Adrenal gland (tissue), 5 donors: ENCODE measurements at regions not wholly inside any gene's neighbourhood (a gene's known extent, or its start where the extent isn't known, plus 50 kb on each side); places are given as distances from the start of the nearest gene placed in this dataset.
"Not testable (repeated sequence)": the region's sequence is repeated elsewhere in the genome, so short reads cannot be mapped to it uniquely, and the experiment has no call there.

Experiments used
- POLR2A ChIP-seq, 2 donors: fragments of 450-650 bp; IDR thresholded peaks; one replicate each; pipeline ENCODE4 v1.6.1; 2017; ENCODE audit warnings: antibody characterized with exemption in 2 of 2, mild to moderate bottlenecking in 2 of 2, moderate library complexity in 1 of 2
- TF ChIP-seq, protein P1 (sequence below), 6 experiments: fragments of 450-650 bp in 4 of 6; fragments of 200-600 bp in 2 of 6; sonication (generic) in 1 of 6; IDR thresholded peaks; 1 replicate in 5 of 6; 2 replicates in 1 of 6; pipeline versions ENCODE4 v1.5.1 to v1.8.0; 2016 to 2021; ENCODE audit warnings: antibody characterized with exemption in 6 of 6, mild to moderate bottlenecking in 2 of 6, moderate library complexity in 1 of 6
- donor health status: DM: no; HTN: no; CAD: no.

DNA sequence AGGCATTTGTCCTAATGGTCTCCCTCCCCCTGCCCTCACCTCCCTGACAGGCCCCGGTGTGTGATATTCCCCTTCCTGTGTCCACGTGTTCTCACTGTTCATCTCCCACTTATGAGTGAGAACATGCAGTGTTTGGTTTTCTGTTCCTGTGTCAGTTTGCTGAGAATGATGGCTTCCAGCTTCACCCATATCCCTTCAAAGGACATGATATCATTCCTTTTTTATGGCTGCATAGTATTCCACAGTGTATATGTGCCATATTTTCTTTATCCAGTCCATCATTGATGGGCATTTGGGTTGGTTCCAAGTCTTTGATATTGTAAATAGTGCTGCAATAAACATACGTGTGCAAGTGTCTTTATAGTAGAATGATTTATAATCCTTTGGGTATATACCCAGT lies 187.0 kb downstream of the CSNK1G3 start:
- TF ChIP-seq POLR2A (IDR thresholded peaks at IDR 0.05) = not testable (repeated sequence)
- TF ChIP-seq, protein P1, sequence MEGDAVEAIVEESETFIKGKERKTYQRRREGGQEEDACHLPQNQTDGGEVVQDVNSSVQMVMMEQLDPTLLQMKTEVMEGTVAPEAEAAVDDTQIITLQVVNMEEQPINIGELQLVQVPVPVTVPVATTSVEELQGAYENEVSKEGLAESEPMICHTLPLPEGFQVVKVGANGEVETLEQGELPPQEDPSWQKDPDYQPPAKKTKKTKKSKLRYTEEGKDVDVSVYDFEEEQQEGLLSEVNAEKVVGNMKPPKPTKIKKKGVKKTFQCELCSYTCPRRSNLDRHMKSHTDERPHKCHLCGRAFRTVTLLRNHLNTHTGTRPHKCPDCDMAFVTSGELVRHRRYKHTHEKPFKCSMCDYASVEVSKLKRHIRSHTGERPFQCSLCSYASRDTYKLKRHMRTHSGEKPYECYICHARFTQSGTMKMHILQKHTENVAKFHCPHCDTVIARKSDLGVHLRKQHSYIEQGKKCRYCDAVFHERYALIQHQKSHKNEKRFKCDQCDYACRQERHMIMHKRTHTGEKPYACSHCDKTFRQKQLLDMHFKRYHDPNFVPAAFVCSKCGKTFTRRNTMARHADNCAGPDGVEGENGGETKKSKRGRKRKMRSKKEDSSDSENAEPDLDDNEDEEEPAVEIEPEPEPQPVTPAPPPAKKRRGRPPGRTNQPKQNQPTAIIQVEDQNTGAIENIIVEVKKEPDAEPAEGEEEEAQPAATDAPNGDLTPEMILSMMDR (IDR thresholded peaks at IDR 0.05) = not testable (repeated sequence)
